Astrocyte (in vitro differentiated cells and primary cell): ENCODE measurements at regions not wholly inside any gene's neighbourhood (a gene's known extent, or its start where the extent isn't known, plus 50 kb on each side); places are given as distances from the start of the nearest gene placed in this dataset.

ENCODE experiments used
- CTCF ChIP-seq: IDR thresholded peaks from 2 replicates; pipeline ENCODE4 v1.5.1; 2011; ENCODE audit warnings: low read depth, mild to moderate bottlenecking, inconsistent platforms, low read length, moderate library complexity; ENCODE audit not compliant: insufficient read depth
- EZH2 ChIP-seq: IDR thresholded peaks from 2 replicates; pipeline ENCODE4 v1.6.1; 2012; ENCODE audit warnings: mild to moderate bottlenecking, low read length, inconsistent platforms; ENCODE audit not compliant: insufficient read depth

DNA sequence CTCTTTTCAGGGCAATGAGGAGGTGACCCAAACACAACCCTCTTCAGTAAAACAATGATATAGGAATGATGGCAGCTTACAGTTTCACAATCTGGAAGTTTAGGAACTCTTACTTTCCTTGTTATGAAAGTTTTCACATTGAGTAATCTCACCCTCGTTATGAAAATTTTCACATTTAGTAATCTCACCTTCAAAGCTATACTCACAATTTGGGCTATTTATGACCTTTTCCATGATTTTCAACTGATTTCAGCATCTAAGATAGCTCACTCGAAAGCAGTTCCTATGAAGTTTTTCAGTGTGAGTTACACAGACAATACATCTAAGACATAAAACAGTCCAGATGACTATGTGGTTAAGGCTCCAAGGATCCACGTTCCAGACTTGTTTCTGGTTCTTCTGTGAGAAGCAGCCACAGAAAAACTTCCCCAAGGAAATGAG, 57.1 kb downstream of the FOXD1 start:
- no peak for TF ChIP-seq CTCF
- TF ChIP-seq EZH2 = no peak
